NCI-H1048 (cell line): ENCODE measurements at regions not wholly inside any gene's neighbourhood (a gene's known extent, or its start where the extent isn't known, plus 50 kb on each side); places are given as distances from the start of the nearest gene placed in this dataset.

ENCODE experiments used
- DNase-seq: peaks from one replicate; lab custom pipeline; 2025; lab: John Stamatoyannopoulos, UW

DNA sequence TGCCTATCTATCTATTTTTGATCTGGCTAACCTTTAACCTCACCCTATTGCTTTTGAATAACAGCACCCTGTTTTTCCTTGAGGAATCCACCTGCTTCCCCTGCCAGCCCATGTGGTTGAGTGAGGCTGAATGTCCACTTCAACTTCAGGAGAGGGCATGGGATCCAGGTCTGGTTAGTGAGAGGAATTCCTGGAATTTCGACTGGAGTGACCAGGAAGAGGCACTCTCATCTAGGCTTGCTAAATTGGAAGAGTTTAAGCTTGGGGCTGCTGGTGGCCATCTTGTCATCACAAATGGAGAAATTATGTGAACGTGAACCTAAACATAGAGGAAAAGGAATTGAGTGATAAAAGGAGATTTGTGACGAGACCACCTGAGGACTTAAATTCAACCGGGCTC lies 322.1 kb downstream of the OSTF1 start:
- no peak for DNase-seq

DNA sequence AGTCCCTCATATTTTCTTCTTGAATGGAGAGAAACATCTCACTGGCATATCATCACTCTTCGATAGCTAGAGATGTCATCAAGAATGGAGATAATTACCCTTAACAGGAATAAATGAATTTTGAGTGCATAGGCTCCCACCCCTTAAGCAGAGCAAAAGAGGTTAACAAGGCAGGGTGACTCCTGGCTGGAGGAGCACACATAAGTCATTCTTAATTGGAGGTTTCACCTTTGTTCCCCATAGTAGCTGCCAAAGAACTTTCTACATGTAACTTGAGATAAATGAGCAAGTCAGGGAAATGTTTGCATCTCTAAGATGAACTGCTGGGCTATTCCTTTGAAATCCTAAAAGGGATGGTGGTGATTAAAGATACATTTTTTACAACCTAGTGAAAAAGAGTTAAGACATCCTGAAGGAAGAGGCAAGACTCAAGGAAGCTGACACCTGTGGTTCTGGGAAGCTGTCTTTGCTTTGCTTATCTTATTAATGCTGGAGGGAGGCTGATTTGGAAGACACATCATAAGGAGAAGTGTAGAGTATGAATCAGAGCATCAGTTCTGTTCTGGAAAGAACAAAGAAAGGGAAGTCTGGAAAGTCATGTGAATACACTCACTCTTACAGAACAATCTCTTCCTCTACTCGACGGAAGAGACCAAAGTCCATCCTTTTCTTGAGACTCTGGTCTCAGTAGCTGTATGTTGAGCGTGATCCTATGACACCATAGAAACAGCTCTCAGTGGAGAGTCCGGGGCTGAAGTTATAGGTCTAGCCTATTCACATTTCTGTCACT lies 326.3 kb downstream of the OSTF1 start:
- DNase-seq: no peak

DNA sequence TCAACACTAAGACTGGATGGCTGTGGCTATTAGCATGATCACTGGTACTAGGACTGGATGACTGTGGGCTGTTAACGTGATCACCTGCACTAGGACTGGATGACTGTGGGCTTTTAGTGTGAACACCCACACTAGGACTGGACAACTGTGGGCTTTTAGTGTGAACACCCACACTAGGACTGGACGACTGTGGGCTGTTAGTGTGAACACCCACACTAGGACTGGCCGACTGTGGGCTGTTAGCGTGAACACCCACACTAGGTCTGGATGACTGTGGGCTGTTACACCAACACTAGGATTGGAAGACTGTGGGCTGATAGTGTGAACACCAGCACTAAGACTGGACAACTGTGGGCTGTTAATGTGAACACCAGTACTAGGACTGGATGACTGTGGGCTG lies 329.2 kb downstream of the OSTF1 start:
- DNase-seq: no peak

DNA sequence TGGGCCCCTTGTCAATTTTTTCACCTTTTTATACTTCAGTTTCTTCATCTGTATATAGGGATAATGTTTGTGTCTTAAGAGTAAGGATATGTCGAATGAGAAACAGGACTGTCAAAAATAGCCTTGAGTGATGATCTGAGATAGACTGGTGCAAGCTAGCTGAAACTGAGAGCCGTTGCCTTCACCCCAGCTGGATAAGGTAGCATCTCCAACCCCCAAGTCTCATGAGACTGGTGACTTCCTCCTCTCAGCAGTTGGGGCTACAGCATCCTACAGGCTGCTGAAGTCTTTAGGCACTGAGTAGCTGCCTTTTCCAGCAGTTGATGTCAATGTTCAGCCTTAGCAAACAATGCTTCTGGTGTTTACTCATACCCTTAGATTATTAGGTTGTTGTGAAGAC lies 330.2 kb downstream of the OSTF1 start:
- DNase-seq: no peak

DNA sequence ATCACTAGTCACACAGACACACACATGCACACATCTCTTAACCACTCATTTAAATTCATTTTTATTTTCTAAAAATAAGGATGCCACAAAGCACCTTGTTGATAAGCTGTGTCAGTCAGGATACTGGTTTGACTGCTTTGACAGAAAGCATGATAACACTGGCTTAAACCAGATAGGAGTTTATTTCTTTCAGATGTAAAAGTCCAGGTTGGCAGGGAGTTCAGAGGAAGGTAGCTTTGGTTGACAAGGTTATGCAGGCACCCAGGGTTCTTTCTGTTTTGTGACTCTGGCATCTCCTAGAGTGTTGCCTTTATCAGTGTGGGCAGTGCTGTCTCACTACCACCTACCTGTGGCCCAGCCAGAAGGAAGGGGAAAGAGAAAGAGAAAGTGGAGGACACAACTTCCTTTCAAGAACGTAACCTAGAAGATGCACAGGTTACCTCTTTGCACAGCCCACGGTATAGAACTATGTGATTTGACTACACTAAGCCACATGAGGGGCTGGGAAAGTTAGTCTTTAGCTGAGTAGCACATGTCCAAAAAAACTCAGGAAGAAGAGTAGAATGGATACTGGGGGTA lies 334.7 kb downstream of the OSTF1 start:
- DNase-seq: no peak

DNA sequence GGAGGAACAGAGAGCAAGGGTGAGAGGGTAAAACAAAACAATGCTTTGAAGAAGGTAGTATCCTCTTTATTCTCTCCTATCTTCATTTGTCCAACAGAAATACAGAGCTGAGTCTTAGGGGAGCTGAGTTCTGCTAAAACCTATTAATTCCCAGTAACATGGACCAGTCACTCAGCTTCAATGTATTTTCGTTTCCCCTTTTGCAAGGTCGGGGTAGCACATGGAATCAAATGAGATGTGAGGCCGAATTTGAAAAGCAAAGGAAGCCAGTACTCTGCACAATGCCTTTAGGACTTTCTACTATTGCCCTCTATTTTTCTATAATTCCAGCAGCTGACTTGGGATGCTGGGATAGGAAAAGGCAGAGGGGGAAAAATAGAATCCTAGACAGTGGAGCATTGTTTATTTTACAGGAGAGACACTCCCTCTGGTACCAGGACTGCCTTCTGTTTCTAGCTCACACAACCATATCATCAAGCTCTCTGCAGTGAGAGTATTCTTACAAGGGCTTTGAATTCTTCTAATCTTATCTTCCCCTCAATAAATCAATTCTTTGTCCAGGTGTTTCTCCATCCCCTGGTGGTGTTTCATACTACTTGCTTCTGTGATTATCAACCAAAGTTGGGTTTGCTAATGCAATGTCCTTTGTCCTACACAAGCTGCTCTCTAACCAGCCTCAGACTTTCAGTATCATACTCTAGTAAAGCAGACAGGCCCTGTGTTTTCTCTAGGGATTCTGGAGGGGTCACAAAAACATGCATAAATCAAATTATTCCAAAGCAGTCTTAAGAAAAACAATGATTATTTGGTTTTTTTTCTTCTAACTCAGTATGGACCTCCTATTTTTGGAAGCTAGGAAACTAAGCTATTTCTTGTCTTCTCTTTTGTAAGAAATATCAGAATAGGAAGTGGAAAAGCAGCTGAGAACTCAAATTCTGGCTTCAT lies 341.5 kb downstream of the OSTF1 start:
- no peak for DNase-seq

DNA sequence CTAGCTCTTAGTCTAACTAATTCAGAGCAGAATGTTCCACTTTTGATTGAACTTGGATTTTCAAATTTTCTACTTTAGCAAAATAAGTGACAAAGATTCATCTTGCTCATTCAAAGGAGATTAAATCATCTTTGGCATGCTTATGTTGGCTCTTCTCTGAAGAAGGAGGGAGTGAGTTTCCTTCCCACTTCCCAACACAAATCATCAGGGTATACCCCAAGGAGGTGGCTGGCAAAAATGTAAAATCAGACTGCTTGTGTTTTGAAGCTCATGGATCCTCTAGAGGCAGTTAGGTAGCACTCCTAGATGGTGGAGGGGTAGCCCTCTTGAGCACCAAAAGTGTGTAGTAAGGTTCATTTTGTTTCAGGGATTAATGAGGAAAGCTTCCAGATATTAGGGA lies 343.1 kb downstream of the OSTF1 start:
- DNase-seq: no peak

DNA sequence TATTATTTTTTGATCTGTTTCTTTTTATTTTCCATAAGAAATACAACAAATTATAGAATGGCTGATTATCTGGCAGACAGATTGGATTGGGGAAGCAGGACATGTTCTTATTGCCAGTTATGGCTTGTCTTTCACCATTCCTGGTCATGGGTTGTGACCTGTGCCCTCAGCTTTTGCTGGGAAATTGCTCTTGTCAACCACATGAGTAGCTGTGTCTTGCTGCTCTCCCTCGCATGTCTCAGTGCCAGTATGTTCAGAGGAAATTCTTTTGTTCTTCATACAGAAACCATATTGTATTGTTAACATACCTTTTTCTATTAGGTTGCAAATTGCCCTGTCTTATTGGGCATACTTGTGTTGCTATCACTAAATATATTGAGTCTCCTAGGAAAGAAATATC lies 344.1 kb downstream of the OSTF1 start:
- no peak for DNase-seq

DNA sequence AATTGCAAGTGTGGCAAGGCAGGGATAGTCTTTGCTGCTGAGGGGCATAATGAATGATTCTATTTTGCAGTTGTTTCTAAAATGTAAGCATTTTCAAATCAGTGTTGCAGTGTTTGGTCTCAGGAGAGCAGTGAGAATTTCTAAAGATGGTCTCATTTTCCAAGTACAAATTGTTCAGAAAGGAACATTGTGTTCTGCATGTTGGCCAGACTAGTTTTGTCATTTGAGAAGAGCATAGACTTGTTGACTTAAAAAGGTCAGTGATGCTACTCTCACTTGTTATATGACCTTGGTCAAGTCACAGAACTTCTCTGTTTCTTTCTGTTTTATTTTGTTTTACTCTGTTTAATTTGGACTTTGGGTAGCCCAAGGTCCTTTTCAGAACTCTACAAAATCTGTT lies 344.6 kb downstream of the OSTF1 start:
- no peak for DNase-seq

DNA sequence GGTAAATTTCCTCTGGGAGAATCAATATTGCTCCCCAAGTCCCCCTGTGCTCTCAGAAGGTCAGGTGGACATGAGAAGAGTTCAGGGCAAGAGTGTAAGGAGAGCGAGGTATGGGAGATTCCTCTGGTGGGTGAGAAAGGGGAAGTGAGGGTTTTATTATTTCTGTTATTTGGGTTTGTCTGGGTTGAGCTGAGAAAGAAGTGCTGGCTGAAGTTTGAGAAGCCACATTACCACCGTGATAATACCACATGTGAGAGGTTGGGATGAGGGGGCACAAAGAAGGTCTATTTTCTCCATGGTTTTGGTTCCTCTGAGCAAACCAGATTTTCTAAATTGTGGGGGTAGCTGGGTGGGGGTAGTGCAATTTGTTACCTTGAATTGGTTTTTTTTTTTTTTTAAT lies 350.4 kb downstream of the OSTF1 start:
- no peak for DNase-seq

DNA sequence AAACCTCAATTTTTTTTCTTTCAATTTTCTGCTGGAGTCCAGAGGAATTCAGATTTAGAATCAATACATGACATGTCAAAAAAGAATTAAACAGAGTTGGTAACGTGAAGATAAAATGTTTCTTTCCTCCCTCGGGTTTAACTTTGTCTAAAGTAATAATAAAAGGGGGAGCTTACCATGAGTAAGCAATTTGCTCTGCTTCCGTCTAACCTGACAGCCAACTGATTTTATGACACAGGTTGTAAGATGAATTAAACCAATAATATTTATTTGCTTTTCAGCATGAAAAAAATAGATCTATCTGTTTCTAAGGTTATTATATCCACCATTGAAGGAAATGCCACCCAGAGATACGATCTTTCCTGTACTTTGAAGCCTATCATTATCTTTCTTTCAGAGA lies 352.6 kb downstream of the OSTF1 start:
- DNase-seq: no peak

DNA sequence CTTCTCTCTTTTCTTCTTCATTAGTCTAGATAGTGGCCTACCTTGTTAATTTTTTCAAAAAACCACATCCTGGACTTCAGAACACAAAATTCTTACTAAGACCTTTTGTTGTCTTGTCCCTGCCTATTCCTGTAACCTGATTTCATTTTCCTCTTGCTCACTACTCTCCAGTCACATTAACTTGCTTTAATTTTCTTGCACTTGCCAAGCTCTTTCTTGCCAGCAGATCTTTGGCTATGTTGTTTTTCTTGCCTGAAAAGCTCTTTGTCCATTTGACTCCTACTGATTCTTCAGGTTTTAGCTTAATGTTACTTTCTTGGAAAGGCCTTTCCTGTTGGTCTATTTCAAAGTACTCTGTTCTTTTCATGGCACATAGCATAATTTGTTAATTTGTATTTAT lies 356.8 kb downstream of the OSTF1 start:
- DNase-seq: no peak

DNA sequence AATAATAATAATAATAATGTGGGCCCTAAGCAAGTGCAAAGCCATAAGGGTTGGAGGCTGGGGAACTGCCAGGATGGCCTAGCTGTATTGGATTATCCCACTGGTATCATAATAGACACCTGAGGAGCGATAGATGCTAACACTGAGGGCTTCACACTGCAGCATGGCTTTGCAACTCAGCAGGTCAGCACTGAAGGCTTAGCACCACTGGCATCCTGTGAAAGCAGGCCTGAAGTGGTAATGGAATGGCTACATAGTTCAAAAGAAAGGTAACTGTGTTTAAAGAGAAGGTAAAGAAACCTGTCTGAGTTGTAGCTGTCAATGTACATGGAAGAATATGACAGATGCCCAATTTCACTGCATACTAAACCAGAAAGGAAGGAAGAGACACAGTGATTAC lies 359.0 kb downstream of the OSTF1 start:
- no peak for DNase-seq

DNA sequence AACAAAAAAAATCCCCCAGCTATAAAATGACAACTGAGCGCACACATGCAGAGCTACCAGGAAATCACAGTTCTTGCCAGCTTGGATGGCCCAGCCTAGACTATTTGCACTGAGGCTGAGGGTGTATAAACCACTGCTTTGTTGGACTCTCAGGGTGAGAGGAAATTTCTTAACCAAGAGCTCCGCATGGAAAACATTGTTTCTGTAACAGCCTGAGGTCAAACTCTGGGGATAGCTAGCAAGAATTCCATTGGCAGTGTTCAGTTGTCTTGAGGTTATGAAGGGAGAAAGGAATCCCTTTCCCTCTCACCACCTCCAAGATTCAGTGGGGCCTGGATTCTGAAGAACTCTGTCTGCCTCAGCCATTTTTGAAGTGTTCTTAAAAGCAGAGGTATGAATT lies 360.0 kb downstream of the OSTF1 start:
- no peak for DNase-seq

DNA sequence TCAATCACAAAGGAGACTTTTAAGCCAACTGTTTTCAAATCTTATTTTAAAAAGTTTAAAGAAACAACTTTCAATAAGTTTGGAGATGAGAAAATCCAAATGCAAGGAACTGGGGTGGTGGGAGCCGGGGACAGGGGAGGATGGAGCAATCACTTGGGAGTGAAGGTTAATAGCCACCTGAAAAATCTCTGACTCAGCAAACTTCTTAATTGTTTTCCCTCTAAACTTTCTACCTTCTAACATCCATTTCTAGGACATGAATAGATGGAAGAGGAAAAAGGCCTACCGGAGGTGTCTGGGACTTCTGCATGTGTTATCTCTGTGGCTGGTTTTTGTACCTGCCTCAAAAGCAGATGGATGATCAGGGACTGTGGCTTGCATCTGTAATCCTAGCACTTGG lies 360.6 kb downstream of the OSTF1 start:
- no peak for DNase-seq

DNA sequence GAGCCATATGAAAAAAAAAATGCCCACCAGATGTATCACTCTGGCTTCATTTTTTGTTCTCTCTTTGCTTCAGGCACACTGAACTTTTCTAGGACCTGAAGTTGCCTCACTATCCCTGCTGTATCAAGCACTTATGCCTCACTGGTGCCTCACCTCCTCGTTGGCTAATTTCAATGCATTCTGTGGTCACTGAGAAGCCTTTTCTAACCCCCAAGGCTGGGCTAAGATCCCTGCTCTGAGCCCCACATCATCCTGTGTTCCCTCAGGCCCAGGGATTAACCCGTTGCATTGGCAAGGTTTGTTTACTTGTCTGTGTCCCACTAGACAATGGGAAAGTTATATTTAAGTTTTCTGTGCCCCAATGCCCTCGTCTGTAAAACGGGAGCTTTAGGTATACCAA lies 362.7 kb downstream of the OSTF1 start:
- no peak for DNase-seq

DNA sequence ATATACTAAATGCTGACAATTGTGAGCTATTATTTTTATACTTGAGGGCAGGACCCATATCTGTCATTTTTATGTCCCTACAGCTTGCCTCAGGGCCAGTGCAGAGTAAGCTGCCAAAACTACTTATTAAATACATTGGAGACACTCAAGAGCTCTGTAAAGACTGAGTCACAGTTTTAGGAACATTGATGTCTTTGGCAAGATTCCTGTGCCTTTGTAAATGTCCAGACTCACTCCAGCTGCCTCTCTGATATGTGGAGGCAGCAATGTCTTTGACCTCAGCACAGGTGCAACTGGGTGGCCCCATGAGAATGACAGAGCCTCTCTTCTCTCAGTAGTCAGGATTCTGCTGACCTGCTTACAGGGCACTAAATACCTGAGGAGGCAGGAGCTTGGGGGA lies 363.2 kb downstream of the OSTF1 start:
- no peak for DNase-seq

DNA sequence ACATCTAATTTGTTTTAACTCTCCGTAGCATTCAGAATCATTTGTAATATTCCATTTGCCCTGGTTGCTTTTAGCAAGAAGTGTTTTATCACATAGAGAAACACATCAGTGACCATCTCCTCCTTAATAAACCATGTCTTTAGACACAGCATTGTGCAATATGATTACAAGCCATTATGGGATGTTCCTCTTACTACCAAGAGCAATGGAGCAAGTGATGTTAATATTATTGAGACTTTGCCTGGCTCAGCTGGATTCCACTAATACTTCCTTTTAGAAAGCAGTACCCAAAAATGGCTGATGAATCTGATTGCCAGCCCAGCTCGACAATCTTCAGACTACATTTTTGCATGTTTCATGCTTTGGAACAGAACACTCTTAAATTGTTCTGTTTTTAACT lies 364.2 kb downstream of the OSTF1 start:
- no peak for DNase-seq

DNA sequence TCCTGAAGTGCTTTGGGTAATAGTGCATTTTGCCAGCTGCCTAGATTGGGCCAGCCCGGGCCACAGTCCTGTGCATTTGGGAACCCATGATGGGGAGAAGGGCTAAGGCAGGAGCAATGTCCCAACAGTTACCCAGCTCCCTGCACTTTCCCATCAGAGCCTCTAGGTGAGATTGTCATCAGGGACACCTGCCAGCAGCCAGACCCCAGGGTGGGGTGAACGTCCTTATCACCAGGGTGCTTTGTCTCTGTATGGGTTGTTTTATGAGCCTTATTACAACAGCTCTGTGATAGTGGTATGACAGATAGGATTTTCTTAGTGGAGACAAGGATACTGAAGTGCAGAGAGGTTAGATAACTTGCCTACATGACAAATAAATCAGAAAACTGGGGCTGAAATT lies 365.7 kb downstream of the OSTF1 start:
- no peak for DNase-seq

DNA sequence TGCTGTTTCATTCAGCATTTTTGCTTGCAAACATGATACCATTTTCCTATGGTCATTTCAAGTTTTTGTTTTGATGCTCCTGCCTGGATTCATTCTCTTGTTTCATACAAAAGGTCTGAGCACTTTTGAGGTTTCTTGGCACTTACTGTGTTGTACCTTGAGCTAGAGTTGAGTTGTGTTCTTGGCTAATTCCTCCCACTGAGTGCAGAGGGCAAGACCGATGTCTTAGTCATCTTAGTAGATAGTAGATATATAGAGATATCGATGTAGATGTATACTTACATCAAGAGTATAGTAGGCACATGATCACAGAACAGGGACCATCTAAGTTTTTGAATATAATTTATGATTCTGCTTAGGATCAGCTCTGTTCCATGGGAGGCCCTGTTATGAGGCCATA lies 366.6 kb downstream of the OSTF1 start:
- no peak for DNase-seq

DNA sequence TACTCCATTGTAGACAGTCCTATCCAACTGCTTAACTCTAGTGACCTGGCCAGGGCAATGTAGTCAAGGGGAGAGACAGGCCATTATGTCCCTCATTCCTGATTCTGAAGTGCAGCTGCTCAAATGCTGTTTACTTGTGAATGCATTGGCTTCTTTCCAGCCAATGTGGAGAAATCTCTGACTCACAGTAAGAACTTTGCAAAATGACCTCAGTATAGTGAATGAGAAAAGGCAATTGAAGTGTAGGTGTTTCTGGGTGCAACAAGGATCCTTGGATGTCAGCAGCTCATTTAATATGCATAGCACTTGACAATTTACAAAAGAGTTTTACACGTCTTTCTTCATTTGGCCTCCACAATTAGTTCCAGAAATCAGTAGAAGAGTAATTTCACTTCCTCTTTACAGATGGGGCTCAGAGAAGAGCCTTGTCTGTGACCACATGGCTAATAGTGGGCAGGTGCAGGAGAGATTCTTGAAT lies 367.2 kb downstream of the OSTF1 start:
- DNase-seq: no peak

DNA sequence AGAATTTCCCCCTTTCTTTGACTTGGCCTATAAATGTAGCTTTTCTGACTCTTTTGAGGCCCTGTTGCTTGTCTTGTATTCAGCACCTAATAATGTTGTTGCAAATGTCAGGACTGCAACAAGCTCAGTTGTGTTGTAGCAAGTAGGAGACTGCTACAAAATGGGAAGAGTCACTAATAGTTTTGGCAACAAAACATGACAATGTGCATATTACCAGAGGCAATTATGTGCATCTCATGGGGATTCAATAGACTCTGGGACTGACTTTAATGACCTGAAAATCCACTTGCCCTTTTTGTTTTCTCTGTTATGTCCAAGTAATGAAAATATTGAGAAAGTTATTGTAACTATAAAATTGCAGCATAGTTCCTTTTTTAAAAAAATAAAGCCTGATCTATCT lies 368.4 kb downstream of the OSTF1 start:
- no peak for DNase-seq

DNA sequence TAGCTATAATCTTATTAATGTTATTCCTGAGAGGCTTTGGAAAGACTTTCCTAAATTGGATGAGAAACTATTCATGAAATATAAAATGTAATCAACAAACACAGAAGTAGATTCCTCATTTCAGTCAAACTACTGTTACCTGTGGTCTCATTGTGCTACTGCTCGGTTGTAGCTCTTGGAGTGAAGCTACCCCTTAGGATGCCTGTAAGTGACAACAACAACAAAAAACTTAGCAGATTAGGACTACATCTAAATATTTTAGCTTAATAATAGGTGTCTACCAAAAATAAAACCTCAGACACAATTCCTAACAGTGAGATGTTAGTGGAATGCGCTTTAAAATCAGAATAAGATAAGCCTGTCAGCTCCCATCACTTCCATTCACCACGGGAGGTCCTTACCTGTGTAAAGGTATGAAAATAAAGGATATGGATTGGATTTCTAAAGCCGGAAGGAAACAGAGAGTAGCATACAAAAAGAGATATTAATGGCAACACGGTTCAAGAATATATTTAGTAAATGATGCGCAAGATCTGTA lies 369.2 kb downstream of the OSTF1 start:
- no peak for DNase-seq
